ENCODE measurements at regions not wholly inside any gene's neighbourhood (a gene's known extent, or its start where the extent isn't known, plus 50 kb on each side); places are given as distances from the start of the nearest gene placed in this dataset.
A peak's percentile ranks its signal among the peaks of the same experiment; 100 is the strongest.
"Not testable (repeated sequence)": the region's sequence is repeated elsewhere in the genome, so short reads cannot be mapped to it uniquely, and the experiment has no call there.

GRCh38 chr22:22116997-22117770, 127.4 kb upstream of the VPREB1 start:
- Mint-ChIP-seq H3K4me3 (peak overlapping the region in 1 of 2 donors; percentile 33), H3K27me3 (peaks cover 15 to 17% of the 10 kb centered on the region in 2 donors)
- not testable (repeated sequence) for H3K9me3 Mint-ChIP-seq; H3K4me1 Mint-ChIP-seq (ENCODE audit: low read depth in 2 of 2); DNase-seq; ATAC-seq (replicated peaks); H3K36me3 Mint-ChIP-seq (ENCODE audit: insufficient read depth); H3K27ac Mint-ChIP-seq

- Mint-ChIP-seq H3K4me3 (no peak overlapping the region), H3K27me3 (peaks cover 6% of the 10 kb centered on the region in 2 donors), H3K27ac (no peak overlapping the region), H3K36me3 (ENCODE audit: insufficient read depth) (peaks cover 3% of the 10 kb centered on the region), H3K9me3 (no peaks in the 10 kb centered on the region), H3K4me1 (ENCODE audit: low read depth in 2 of 2) (peaks cover 14 to 15% of the 10 kb centered on the region in 2 donors)
- ATAC-seq (replicated peaks) (no peak), DNase-seq (no peak)
These were observed 130.9 kb upstream of the VPREB1 start for GRCh38 chr22:22113701-22114100.

- peak overlapping the region in 1 of 2 donors; percentile 71 for H3K27ac Mint-ChIP-seq
- H3K27me3 Mint-ChIP-seq = no peaks in the 10 kb centered on the region
- H3K4me1 Mint-ChIP-seq (ENCODE audit: low read depth in 2 of 2) = peaks cover 14 to 15% of the 10 kb centered on the region in 2 donors
- no peaks in the 10 kb centered on the region for H3K9me3 Mint-ChIP-seq
- ATAC-seq (replicated peaks) = no peak
- DNase-seq = no peak
- no peak overlapping the region for H3K4me3 Mint-ChIP-seq
- peaks cover 3% of the 10 kb centered on the region for H3K36me3 Mint-ChIP-seq (ENCODE audit: insufficient read depth)
These were observed 130.1 kb upstream of the TOP3B start for GRCh38 chr22:22112533-22113294.

- ATAC-seq (replicated peaks) (no peak), DNase-seq (no peak)
- peak overlapping the region in 1 of 2 donors; percentile 86 for H3K27ac Mint-ChIP-seq
- no peak overlapping the region for H3K4me3 Mint-ChIP-seq
- H3K4me1 Mint-ChIP-seq (ENCODE audit: low read depth in 2 of 2) = peaks cover 14 to 15% of the 10 kb centered on the region in 2 donors
- no peaks in the 10 kb centered on the region for H3K27me3 Mint-ChIP-seq
- H3K9me3 Mint-ChIP-seq = no peaks in the 10 kb centered on the region
- peaks cover 3% of the 10 kb centered on the region for H3K36me3 Mint-ChIP-seq (ENCODE audit: insufficient read depth)
These were observed 129.4 kb upstream of the TOP3B start for GRCh38 chr22:22111983-22112382.

GRCh38 chr22:22111267-22111751, 128.7 kb upstream of the TOP3B start:
- Mint-ChIP-seq H3K4me3 (peak overlapping the region in 1 of 2 donors; percentile 10), H3K36me3 (ENCODE audit: insufficient read depth) (peaks cover 3% of the 10 kb centered on the region), H3K4me1 (ENCODE audit: low read depth in 2 of 2) (peaks cover 14 to 15% of the 10 kb centered on the region in 2 donors), H3K27ac (peak overlapping the region; percentile 86 to 87), H3K27me3 (no peaks in the 10 kb centered on the region), H3K9me3 (no peaks in the 10 kb centered on the region)
- ATAC-seq (replicated peaks) (peak; percentile 56), DNase-seq (no peak)

GRCh38 chr22:22110548-22111266, 128.1 kb upstream of the TOP3B start:
- no peaks in the 10 kb centered on the region for H3K27me3 Mint-ChIP-seq
- H3K4me3 Mint-ChIP-seq = no peak overlapping the region
- H3K27ac Mint-ChIP-seq = peak overlapping the region; percentile 86 to 87
- no peaks in the 10 kb centered on the region for H3K9me3 Mint-ChIP-seq
- ATAC-seq (replicated peaks) (peak; percentile 95), DNase-seq (peak; percentile 27 to 50 (median 33))
- peaks cover 14 to 15% of the 10 kb centered on the region in 2 donors for H3K4me1 Mint-ChIP-seq (ENCODE audit: low read depth in 2 of 2)
- peaks cover 3% of the 10 kb centered on the region for H3K36me3 Mint-ChIP-seq (ENCODE audit: insufficient read depth)

GRCh38 chr22:22109693-22110466, 127.3 kb upstream of the TOP3B start:
- ATAC-seq (replicated peaks) = no peak
- DNase-seq = no peak

GRCh38 chr22:22106855-22107254, 124.3 kb upstream of the TOP3B start:
- Mint-ChIP-seq H3K9me3 (no peaks in the 10 kb centered on the region), H3K27ac (no peak overlapping the region), H3K4me1 (ENCODE audit: low read depth in 2 of 2) (peaks cover 12 to 13% of the 10 kb centered on the region in 2 donors), H3K36me3 (ENCODE audit: insufficient read depth) (no peaks in the 10 kb centered on the region), H3K27me3 (peaks cover 14 to 19% of the 10 kb centered on the region in 2 donors), H3K4me3 (no peak overlapping the region)
- no peak for DNase-seq
- ATAC-seq (replicated peaks) = no peak

More at GRCh38 chr22:22109693-22110466, 127.3 kb upstream of the TOP3B start:
- peaks cover 0 to 6% of the 10 kb centered on the region in 2 donors for H3K27me3 Mint-ChIP-seq
- peaks cover 3% of the 10 kb centered on the region for H3K36me3 Mint-ChIP-seq (ENCODE audit: insufficient read depth)
- no peak overlapping the region for H3K4me3 Mint-ChIP-seq
- H3K9me3 Mint-ChIP-seq = no peaks in the 10 kb centered on the region
- peaks cover 14 to 15% of the 10 kb centered on the region in 2 donors for H3K4me1 Mint-ChIP-seq (ENCODE audit: low read depth in 2 of 2)
- H3K27ac Mint-ChIP-seq = peak overlapping the region in 1 of 2 donors; percentile 81

GRCh38 chr22:22105364-22105763, 122.8 kb upstream of the TOP3B start:
- DNase-seq = no peak
- Mint-ChIP-seq H3K4me1 (ENCODE audit: low read depth in 2 of 2) (no peaks in the 10 kb centered on the region), H3K27ac (no peak overlapping the region), H3K9me3 (no peaks in the 10 kb centered on the region), H3K36me3 (ENCODE audit: insufficient read depth) (no peaks in the 10 kb centered on the region), H3K4me3 (no peak overlapping the region), H3K27me3 (peaks cover 14 to 19% of the 10 kb centered on the region in 2 donors)
- no peak for ATAC-seq (replicated peaks)

- H3K27me3 Mint-ChIP-seq = peaks cover 14 to 30% of the 10 kb centered on the region in 2 donors
- no peaks in the 10 kb centered on the region for H3K36me3 Mint-ChIP-seq (ENCODE audit: insufficient read depth)
- DNase-seq = no peak
- no peak overlapping the region for H3K27ac Mint-ChIP-seq
- no peak for ATAC-seq (replicated peaks)
- H3K4me1 Mint-ChIP-seq (ENCODE audit: low read depth in 2 of 2) = no peaks in the 10 kb centered on the region
- no peaks in the 10 kb centered on the region for H3K9me3 Mint-ChIP-seq
- H3K4me3 Mint-ChIP-seq = no peak overlapping the region
These were observed 120.7 kb upstream of the TOP3B start for GRCh38 chr22:22103078-22103875.

GRCh38 chr22:22099833-22100812, 117.5 kb upstream of the TOP3B start:
- peaks cover 20 to 56% of the 10 kb centered on the region in 2 donors for H3K27me3 Mint-ChIP-seq
- H3K4me3 Mint-ChIP-seq = no peak overlapping the region
- ATAC-seq (replicated peaks) = no peak
- H3K4me1 Mint-ChIP-seq (ENCODE audit: low read depth in 2 of 2) = no peaks in the 10 kb centered on the region
- H3K27ac Mint-ChIP-seq = no peak overlapping the region
- no peaks in the 10 kb centered on the region for H3K9me3 Mint-ChIP-seq
- DNase-seq = no peak
- H3K36me3 Mint-ChIP-seq (ENCODE audit: insufficient read depth) = no peaks in the 10 kb centered on the region

Data from effector memory CD8-positive, alpha-beta T cell (primary cell).